ENCODE measurements at regions not wholly inside any gene's neighbourhood (a gene's known extent, or its start where the extent isn't known, plus 50 kb on each side); places are given as distances from the start of the nearest gene placed in this dataset.
A peak's percentile ranks its signal among the peaks of the same experiment; 100 is the strongest.
"Not testable (repeated sequence)": the region's sequence is repeated elsewhere in the genome, so short reads cannot be mapped to it uniquely, and the experiment has no call there.

DNA sequence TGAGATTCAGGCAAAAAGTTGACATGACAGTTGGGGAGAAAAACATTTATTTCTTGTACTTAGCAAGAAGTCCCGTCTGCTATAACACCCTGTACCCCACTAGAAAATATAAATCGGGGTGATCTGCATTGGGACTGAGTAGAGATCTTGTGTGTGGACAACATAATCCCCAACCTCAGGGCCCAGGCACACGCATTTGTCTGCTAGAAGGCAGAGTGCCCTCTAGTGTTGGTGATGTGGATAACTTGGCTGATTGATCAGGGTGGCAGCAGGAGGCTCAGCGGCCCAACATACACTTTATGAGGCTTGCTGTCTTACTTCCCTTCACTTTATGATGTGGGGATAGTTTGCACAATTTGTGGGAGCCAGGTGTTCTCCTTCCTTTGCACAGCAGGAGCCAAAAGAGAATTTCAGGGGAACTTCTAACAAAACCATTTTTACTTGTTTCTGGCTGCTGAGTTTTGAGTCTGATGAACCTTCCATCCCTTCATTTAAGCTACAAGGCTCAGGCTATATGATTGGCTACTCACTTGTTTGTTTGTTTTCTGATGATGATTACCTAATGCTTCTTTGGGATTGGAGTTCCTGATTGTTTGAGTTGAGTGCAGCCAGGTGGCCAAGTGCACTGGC lies 263.2 kb downstream of the DMAC1 start:
- DNase-seq, result peak; percentile 30

DNA sequence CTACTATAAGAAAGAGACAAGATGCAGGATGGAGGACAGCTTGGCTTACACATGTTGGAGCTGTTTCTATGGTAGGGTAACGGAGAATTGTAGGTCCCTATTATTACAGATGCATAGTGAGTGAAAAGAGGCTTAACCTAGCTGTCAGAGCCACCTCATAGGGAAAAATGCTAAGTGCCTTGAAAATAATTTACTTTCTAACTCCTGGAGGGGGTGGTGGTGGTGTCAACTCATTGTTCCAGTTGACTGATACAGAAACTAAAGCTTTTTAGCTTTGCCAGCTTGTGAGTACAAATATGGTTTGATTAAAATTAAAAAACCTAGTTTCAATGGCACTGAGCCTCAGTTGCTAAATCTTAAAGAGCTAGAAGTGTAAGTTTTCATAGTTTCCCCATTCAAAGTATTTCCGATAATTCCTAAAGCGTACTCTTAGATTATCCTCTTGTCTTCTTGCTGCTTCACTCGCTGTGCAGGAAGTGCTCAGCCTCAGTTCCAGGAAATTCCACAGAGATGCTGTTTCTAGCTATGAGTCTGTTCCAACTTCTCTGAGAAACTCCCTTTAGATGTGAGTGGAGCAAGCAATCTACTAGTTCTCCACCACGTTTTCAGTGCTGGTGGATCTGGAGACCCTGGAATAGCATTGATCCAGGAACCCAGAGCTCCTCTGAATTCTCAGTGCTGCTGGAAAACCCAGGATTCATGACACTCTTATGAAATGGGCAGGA lies 265.2 kb downstream of the DMAC1 start:
- no peak for DNase-seq

DNA sequence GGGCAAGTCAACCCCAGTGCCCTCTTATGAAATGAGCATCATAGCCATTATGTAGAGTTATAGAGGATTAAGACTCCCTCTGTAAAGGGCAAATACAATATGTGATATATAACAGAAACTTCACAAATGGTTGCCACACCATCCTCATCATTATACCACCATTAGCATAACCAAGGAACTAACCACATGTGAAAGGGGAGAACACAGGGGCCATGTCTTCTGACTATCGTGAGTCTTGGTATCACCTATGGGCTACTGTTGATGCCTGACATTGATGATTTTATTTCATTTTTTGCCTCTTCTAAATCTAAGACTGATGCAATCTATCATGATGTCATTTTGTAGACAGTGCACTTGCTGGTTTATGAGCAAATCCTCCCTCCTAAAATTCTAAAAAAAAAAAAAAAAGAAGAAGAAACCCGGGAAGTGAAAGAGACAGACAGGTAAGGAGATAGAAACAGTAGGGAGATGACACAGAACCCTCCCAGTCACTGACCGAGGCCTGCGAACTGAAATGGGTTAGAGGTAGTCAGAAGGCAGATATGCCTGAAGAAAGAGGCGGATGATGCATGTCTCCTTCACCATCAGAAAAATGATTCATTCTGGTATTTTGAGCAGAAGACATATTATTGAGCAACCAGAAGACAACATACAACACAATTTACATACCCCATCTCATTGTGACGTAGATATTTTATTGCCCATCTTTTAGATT lies 266.0 kb downstream of the DMAC1 start:
- DNase-seq, result no peak

DNA sequence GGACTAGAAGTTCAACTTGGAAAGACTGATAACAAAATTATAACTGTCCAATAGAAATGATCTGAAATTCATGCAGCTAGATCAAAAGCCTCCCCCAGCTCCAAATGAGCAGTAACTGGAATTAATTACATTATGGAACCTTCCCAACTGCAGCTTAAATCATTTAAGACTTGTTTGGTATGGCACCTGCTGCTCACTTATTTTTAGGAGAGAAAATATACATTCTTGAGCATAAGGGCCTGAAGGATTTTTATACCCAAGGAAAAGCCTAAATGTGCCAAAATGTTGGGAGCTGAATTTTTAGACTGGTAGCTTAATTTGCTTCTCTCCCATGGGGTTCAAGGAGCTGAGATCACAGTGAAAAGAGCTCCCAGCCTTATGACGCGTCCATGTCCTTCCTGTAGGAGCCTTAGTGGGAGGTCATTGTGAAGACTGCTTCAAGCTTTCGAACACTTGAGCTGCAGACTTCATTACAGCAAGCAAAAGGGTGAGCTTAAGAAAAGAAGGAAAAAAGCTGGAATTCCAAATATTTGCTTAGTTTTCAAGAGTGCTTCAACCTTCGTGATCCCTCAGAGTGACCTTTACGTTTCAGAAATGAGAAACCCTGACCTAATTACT lies 276.0 kb downstream of the DMAC1 start:
- no peak for DNase-seq

DNA sequence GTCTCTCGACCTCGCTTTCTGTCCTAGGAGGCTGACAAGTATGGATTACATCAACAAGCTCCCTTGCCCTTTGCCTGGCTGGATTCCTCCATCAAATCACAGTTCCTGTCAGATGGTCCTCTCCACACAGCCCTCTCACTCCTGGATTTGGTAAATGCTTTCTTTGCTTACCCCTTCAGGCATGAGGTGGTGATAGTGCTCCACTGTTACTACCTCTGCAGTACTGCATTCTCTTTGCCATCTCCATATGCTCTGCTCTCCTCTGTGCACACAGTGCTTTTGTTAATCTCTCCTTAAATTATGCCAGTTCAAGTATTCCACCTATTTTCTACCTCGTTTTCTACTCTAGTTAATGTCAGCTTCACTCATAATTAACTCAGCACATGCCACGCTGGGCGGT lies 279.2 kb downstream of the DMAC1 start:
- DNase-seq, result no peak

DNA sequence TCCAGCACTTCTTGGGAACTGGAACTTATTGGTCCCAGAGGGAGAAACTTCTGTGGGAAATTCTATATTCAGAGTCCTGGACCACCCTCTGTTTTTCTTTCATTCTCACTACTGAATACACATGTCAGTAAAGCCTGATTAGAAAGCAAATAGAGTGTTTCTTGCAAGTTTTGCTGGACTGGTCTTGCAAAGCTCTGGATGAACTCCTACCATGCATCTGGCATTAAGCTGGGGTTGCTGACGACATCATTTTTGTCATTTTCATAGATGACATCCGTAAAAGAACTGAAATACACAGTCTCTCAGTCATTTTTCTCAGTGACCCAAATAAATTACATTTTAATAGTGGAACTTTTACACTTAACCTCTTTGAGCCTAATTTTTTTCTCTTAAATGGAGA lies 283.2 kb downstream of the DMAC1 start:
- no peak for DNase-seq

DNA sequence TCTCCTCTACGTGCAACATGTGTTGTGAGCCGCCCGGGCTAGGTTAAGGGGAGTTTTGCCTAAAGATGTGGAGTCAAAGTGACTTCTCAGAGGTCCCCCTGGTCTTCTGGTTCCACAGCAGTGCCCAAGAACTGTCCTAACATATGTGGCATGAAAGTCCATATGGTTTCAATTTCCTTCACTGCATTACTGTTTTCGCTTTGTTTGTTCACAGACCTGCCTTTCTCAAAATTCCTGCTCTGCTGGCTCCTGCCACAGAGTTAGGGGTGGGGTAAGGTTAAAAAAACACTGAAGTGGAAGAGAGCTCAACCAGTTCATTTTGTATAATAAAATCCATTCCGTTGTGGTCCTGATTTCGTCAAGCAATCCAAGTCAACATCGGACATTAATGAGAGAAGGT lies 289.4 kb downstream of the DMAC1 start:
- no peak for DNase-seq

DNA sequence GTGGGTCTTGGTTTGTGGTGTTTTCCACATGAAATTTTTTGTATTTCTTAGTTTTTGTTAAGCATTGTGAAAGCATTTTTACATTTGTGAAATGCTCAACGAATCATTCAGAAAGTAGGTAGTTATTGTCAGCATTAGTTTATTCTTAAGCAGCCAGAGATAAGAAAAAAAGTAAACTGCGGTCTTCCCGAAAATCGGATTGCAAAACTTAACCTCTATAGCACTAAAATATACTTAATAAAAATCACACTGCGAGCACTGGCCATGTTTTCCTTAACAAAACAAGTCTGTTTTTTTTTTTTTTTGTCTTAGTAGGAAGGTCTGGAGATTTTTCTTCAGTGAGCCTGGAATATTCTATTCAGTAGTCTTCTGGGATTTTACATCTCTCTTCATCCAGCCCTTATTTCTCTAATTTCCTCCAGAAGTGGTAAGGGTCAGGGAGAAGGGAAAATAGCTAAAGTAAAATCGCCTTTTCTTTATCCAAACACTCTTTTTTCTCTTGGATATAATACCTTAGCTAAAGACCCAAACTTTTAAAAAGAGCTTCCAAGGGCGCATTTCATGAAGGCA lies 289.9 kb downstream of the DMAC1 start:
- DNase-seq, result no peak

DNA sequence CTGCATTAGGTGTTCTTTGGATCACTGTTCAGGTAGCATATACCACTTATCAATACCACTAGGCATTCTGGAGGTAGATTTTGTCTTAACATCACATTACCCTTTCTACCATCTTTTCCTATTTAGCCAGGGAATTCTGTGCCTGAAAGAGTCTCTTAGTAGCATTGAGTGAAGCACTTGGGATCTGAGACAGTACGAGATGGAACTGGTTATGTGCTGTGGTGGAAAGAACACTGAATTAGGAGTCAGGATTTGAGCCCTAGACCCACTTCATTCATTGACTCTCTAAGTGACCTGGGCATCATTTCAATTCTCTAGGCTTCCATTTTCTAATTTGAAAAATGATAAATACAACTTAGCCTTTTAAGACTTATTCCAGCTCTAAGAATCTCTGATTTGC lies 291.1 kb downstream of the DMAC1 start:
- no peak for DNase-seq

DNA sequence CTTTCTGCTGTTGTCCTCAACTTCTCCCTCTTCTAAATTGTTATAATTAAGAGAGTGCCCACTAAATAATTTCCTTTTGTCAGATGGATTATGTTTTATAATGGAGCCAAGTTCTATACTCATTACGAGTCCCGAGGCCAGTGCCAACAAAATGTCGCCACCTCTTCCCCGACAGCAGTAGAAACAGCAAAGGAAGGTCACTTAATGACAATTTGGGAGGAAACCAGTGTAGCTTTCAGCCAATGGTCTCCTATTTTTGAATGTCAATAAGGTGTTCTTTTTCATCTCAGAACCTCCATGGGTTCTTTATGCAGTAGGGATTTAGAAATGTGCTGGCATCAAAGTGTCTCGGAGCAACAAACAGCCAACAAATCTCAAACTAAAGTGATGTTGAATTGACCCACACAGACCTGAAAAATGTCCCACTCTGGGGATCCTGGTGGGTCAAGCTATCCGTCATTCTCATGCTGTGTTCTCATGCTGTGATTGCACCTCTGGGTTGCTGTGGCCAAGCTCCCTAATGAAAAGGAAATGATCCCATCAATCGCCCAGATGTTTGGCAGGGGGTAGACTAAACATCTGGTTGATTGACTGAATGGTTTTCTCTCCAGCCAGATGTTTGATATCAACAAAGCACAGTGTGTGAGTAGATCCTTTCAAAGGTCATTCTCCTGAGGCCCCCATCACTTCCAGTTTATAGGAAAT lies 291.9 kb downstream of the DMAC1 start:
- no peak for DNase-seq

DNA sequence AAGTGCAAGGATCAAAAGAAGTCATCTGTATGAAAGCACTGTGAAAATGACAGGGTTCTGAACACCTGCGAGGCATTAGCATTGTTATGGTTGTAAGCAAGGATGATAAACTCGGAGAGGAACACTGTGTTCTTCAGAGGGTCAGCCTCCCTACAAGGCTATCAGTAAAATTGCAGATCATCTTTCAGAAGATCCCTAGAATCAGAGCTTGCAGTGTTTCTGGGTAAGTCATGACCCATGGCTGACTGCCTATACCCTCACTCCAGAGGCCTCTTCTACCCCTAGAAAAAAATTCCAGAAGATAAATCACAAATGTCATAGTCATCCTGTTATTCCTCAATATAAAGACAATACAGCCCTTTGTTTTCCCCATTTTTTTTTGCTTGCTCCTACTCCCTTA lies 292.6 kb downstream of the DMAC1 start:
- DNase-seq, result no peak

DNA sequence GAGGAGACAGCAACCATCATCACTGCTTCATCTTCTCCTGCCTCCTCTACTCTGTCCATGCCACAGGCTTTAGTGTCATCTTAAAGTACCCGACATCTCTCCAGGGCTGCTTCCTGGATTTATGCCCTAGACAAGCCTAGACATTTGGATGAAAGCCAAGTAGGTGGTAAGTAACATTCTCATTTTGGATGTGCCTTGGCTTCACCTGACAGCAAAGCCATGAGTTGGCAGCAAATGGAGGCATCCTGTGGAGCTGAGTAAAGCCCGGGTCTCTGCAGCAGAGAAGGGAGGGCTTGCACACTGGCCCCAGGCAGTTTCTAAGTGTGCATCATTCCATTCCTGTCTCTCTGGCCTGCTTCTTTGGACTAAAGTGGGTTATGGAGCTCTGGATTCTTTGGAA lies 299.1 kb downstream of the DMAC1 start:
- no peak for DNase-seq

DNA sequence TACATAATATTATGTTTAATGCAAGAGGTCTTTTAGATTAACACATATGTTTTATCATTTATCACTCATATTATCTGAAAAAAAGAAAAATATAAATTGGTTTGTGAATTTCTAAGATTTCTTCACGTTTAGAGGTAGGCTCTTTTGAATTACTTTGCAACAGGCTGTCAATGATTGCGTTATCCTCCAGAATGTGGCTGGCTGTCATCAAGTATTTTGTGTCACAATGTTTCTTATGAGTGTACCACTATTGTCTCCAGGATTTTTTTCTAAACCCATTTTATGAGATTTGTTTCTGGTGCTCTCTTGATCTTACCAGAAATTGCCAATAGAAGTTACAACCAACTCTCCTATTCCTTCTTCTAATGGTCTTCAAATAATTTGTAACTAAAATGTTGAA lies 307.9 kb downstream of the DMAC1 start:
- DNase-seq, result no peak

DNA sequence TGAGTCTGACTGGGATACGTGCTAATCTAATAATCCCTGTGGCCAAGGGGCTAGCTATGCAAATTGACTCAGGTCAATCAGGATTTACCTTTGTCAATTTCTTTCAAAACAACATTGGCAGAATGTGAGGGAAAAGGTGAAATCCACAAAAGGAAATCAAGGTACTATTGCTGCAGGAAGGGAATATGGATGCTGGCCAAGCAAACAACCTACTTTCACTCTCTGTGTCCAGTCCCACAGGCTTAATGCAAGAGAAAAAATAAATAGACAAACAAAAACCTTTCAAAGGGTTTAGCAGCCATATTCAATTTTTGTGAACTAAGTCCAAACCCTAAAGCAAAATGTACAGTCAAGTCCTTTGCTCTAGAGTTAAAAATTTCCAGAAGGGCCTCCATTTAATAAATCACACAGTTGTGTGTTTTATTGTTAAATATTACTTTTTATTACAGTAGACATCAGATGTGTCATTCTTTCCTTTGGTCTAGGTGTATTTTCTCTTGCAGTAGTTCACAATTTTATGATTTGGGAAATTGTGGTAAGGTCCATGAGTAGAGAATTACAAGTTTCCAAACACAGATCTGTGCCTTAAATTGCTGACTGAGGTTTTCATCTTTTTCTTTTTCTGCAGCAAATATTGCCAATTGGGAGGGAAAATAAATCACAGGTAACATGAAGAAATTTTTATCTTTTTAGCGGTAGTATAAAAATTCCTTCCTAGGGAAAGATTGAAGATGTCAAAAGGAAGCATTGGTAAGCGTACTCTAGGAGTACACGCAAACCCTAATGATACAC lies 309.1 kb downstream of the DMAC1 start:
- no peak for DNase-seq

DNA sequence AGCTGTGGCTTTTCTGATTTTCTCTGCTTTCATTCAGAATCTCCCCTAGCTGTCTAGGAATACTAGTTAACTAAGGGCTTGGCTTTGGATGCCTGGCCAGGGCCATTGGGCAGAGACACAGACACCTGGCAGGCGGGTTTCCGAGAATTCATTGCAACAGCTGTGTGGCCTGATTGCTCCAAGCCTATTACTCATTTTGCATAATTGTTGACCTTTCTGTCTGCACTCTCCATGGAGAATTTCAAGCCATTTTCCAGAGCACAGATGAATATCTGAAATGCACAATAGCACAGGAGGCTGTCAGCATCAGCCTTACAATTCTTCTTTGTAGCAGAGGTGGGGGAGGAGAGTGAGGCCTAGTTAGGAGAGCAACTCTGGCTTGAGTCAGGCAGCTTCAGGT lies 310.5 kb downstream of the DMAC1 start:
- no peak for DNase-seq

DNA sequence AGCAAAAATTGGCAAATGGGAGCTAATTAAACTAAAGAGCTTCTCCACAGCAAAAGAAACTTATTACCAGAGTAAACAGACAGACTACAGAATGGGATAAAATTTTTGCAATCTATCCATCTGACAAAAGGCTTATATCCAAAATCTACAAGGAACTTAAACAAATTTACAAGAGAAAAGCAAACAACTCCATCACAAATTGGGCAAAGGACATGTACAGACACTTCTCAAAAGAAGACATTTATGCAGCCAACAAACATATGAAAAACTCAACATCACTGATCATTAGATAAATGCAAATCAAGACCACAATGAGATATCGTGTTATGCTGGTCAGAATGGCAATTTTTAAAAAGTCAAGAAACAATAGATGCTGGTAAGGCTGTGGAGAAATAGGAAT lies 315.6 kb downstream of the DMAC1 start:
- not testable (repeated sequence) for DNase-seq

DNA sequence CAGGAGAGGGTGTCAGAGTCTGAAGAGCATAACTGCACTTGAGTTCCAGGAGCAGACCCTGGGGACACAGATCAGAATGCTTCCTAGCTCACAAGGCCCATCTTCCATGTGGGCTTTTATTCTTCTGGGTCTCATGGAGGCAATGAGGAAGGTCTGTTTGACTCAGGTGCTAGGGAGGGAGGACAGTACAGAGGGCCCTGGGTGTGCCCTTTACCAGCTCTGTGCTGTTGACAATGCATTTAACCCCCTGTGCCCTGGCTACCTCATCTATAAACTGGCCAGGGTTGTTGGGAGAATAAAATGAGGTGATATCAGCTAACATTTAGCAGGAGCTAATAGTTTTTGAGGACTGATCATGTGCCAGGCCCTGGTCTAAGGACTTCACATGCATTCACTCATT lies 318.0 kb downstream of the DMAC1 start:
- no peak for DNase-seq

DNA sequence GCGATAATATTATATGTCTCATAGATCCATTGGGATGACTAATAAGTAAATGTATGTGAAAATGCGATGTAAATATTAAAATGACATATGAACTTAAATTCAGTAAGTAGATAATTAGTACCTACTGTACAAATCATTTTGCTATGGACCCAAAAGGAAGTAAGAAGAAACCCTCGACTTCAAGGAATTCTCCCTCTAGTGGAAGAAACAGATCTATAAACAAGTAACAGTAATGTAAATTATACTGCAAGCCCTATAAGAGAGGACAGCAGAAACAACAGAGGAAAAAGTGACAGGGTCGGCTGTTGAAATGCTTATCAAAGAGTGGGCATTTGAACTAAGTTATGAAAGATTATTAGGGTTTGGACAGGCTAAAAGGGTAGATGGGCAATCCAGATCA lies 320.3 kb downstream of the DMAC1 start:
- no peak for DNase-seq

DNA sequence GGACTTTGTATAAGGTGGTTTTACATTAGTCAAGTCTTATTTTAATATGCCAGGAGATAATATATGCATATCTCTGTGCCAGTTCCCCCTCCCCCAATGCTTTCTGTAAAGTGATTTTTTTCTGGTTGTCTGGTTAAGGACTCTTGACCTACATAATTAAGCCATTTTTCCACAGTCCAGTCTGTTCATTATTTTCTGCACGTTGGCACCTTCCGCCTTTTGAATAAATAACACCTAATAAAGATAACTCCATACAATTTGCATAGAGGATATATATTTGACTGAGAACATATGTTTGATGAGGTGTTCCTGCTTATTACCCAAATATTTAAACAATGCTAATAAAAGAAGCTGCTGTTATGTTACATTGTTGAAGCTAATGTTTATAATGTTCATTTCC lies 320.9 kb downstream of the DMAC1 start:
- no peak for DNase-seq

DNA sequence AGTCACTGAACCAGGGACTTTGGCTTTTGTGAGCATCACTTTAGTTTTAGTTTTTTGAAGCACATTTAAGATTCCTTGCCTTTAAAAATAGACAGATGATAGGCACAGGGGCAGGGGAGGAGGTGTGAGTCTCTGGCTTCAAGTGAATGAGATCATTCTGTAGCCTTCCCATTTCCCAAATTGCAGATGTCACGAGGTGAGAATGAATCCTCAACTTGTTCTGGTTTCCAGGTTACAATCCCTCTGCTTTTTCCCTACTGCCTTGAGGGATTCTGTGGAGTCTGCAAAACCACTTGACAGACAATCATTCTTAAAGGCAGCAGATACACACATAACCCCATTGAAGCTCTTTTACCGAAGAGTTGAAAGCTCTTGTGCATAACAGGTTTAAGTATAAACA lies 332.4 kb downstream of the DMAC1 start:
- no peak for DNase-seq

DNA sequence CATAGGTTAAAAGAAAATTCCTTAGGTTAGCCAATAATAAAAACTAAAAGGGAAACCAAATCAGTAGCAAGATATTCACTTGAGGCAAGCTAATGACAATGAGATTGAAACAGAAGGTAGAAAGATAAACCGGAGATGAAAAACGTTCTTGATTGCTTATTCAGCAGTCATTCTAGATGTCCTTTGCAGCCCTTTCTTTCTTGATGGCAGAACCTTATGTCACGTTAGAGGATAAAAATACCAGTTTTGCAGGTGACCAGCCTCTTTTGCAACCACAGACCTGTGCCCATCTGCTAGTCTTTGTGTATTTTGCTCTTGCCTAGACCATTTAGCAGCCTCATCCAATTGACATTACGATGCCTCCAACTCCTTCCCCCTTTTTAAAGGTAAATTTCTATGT lies 337.8 kb downstream of the DMAC1 start:
- DNase-seq, result no peak

Data from stimulated activated CD4-positive, alpha-beta T cell treated with anti-CD3 and anti-CD28 coated beads, Interleukin-4, amount 100 ng/mL, for 24 hours (primary cell).